Pancreas (tissue), 10 donors: ENCODE measurements at regions not wholly inside any gene's neighbourhood (a gene's known extent, or its start where the extent isn't known, plus 50 kb on each side); places are given as distances from the start of the nearest gene placed in this dataset.

ENCODE experiments used
- ATAC-seq, 4 donors: fragments of 200-7000 bp; cut with Tn5 transposase; one replicate each; pipeline versions ENCODE4 v1.8.0 to v1.9.1; 2020; ENCODE audit warnings: mild to moderate bottlenecking in 4 of 4, moderate library complexity in 4 of 4
- DNase-seq, 6 donors: peaks; one replicate each; pipeline ENCODE4 v3.0.0-alpha.2; 2020
- FAIRE-seq: peaks from 2 replicates; lab custom pipeline; 2012; peaks lifted over from hg19 to GRCh38; lab: Jason Lieb, UNC
- H3K27ac ChIP-seq, 4 donors: fragments of 200-600 bp; sonication (generic); 1 replicate in 3 of 4; 2 replicates in 1 of 4; pipeline versions ENCODE4 v1.5.0 to v1.8.0; 2020
- H3K27me3 ChIP-seq, 4 donors: fragments of 200-600 bp; one replicate each; pipeline ENCODE4 v1.8.0; 2021
- H3K36me3 ChIP-seq, 3 donors: fragments of 200-600 bp; sonication (generic) in 1 of 3; one replicate each; pipeline versions ENCODE4 v1.5.0 to v1.8.0; 2020 to 2021
- H3K4me1 ChIP-seq, 3 donors: fragments of 200-600 bp; one replicate each; pipeline ENCODE4 v1.8.0; 2021
- H3K4me3 ChIP-seq, 4 donors: fragments of 200-600 bp; sonication (generic) in 2 of 4; one replicate each; pipeline versions ENCODE4 v1.5.0 to v1.8.0; 2020 to 2021
- H3K9me3 ChIP-seq, 4 donors: fragments of 200-600 bp; one replicate each; pipeline ENCODE4 v1.8.0; 2021
- WGBS, 2 donors: extraction: QIAGEN DNeasy Blood & Tissue Kit; methylation state at CpG; one replicate each; pipeline ENCODE4 v1.1.7; 2013; 5-methylcytosine and 5-hydroxymethylcytosine counted together
- intact Hi-C, 3 donors: fragments of 100-400 bp; cut with DNase I; formaldehyde crosslinking; loops; one replicate each; pipeline versions ENCODE4 v1.11.1 to v1.14.2; 2022
- TF ChIP-seq, protein P1 (sequence below), 4 donors: fragments of 200-600 bp; sonication (generic) in 3 of 4; IDR thresholded peaks; one replicate each; pipeline versions ENCODE4 v1.5.0 to v1.8.0; 2021; ENCODE audit warnings: antibody characterized with exemption in 4 of 4
- donor health status: healthy with polysubstance abuse.
- donor health status: DM: no; HTN: no; CAD: no; lungs with moderate emphysema.
- donor health status: DM: no; HTN: no; CAD: no.
- donor health status: control.
- donor health status: control.
- donor health status: Bipolar disorder and iron deficiency.
- donor health status: DM: yes; HTN: yes; CAD: no.
- donor health status: DM: no; HTN: no; CAD: no.
- donor health status: DM: no; HTN: no; CAD: no.
- donor health status: DM: yes; HTN: yes; CAD: no.

DNA sequence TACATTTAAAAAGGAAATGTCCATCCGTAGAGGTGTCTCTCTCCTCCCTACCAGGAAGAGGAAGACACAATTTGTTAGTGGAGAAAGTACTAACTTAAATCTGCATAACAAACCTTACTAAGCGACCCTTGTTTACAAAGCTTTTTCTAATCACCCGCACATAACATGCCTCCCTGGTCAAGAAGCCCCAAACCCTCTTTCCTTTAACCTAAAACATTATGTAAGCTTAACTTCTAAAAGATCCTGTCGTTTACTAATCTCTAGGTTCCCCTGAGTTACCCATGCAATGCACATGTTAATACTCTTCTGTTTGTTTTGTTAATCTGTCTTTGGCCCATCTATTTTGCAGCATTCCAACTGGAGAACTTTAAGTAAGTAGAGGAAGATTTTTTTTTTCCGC, 630.3 kb upstream of the NRXN1 start:
- TF ChIP-seq, protein P1, sequence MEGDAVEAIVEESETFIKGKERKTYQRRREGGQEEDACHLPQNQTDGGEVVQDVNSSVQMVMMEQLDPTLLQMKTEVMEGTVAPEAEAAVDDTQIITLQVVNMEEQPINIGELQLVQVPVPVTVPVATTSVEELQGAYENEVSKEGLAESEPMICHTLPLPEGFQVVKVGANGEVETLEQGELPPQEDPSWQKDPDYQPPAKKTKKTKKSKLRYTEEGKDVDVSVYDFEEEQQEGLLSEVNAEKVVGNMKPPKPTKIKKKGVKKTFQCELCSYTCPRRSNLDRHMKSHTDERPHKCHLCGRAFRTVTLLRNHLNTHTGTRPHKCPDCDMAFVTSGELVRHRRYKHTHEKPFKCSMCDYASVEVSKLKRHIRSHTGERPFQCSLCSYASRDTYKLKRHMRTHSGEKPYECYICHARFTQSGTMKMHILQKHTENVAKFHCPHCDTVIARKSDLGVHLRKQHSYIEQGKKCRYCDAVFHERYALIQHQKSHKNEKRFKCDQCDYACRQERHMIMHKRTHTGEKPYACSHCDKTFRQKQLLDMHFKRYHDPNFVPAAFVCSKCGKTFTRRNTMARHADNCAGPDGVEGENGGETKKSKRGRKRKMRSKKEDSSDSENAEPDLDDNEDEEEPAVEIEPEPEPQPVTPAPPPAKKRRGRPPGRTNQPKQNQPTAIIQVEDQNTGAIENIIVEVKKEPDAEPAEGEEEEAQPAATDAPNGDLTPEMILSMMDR (IDR thresholded peaks at IDR 0.05): no peak
- whole genome bisulfite sequencing, 2 donors: 64 to 69% methylated on average over 5 of the region's 5 CpGs
- H3K27me3 ChIP-seq: peaks cover 0 to 3% (median 0%) of the 10 kb centered on the region in 4 donors
- H3K27ac ChIP-seq: no peak overlapping the region
- no peaks in the 10 kb centered on the region for H3K4me1 ChIP-seq
- no peak overlapping the region for H3K4me3 ChIP-seq
- H3K9me3 ChIP-seq: no peaks in the 10 kb centered on the region
- DNase-seq: no peak
- no peak for FAIRE-seq
- ATAC-seq: no peak
- H3K36me3 ChIP-seq: no peaks in the 10 kb centered on the region
- intact Hi-C loops: no loop called here

DNA sequence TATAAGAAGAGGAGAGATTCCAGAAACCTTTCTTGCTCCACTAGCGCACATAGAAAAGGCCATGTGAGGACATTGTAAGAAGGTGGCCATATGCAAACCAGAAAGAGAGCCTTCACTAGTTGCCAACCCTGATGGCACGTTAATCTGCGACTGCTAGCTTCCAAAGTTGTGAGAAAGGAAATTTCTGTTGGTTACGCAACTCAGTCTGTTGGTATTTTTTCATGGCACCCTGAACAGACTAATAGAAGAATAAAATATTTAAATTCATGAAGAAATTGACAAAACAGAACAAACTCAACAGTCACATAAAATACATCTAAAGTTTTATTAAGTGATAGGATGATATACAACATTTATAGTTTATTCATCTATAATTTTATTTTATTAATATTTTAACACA, 625.9 kb upstream of the NRXN1 start:
- DNase-seq: no peak
- H3K4me3 ChIP-seq: no peak overlapping the region
- WGBS, 2 donors: 85 to 92% methylated on average over 4 of the region's 4 CpGs
- no peak for ATAC-seq
- no peaks in the 10 kb centered on the region for H3K36me3 ChIP-seq
- H3K27ac ChIP-seq: no peak overlapping the region
- no peaks in the 10 kb centered on the region for H3K4me1 ChIP-seq
- peaks cover 0 to 3% (median 0%) of the 10 kb centered on the region in 4 donors for H3K27me3 ChIP-seq
- FAIRE-seq: no peak
- TF ChIP-seq, protein P1 (IDR thresholded peaks at IDR 0.05): no peak
- intact Hi-C loops: no loop called here
- no peaks in the 10 kb centered on the region for H3K9me3 ChIP-seq

DNA sequence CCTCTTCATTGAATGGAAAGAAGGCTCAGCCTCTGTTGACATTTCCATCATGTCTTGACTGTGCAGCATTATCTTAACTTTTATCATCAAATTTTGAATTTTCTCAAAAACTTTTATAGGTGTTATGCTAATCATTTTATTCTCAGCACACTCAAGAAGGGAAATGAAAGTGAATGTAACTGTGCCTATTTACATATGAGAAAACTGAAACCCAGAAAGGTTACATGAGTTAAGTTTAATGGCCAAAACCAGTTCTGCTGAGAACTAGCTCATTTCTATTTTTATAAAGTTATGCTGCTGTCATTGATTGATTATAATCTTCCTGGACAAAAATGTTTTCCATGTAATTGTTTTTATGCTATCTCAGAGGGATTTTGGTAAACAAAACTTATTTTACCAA, 618.8 kb upstream of the NRXN1 start:
- Histone ChIP-seq H3K4me3 (no peak overlapping the region), H3K36me3 (no peaks in the 10 kb centered on the region), H3K4me1 (no peaks in the 10 kb centered on the region), H3K27me3 (peaks cover 0 to 7% (median 0%) of the 10 kb centered on the region in 4 donors), H3K27ac (no peak overlapping the region), H3K9me3 (no peaks in the 10 kb centered on the region)
- TF ChIP-seq, protein P1 (IDR thresholded peaks at IDR 0.05): no peak
- no peak for ATAC-seq
- intact Hi-C loops: no loop called here
- FAIRE-seq: no peak
- DNase-seq: no peak

DNA sequence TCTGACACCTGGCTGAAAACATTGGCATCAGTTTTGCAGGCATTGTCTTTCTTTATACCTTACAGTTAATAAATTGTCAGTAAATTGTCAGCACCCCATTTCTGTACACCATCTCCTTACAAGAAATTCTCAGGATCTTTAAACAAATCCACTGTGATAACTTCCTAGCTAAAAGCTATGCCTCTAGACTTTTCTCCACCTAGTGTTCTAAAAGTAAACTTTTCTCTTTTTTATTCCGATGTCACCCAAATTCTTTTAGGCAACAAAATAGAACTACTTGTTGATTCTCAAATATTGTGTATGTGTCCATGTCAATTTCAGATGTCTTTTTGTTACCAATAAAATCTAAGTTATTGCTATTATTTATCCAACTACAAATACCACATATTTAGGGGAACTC, 617.4 kb upstream of the NRXN1 start:
- Histone ChIP-seq H3K27me3 (peaks cover 0 to 7% (median 0%) of the 10 kb centered on the region in 4 donors), H3K36me3 (no peaks in the 10 kb centered on the region), H3K9me3 (no peaks in the 10 kb centered on the region), H3K4me1 (no peaks in the 10 kb centered on the region), H3K4me3 (no peak overlapping the region), H3K27ac (no peak overlapping the region)
- 53 to 78% methylated on average over 1 of the region's 1 CpG for WGBS, 2 donors
- intact Hi-C loops: no loop called here
- no peak for ATAC-seq
- FAIRE-seq: no peak
- no peak for DNase-seq
- TF ChIP-seq, protein P1 (IDR thresholded peaks at IDR 0.05): no peak

DNA sequence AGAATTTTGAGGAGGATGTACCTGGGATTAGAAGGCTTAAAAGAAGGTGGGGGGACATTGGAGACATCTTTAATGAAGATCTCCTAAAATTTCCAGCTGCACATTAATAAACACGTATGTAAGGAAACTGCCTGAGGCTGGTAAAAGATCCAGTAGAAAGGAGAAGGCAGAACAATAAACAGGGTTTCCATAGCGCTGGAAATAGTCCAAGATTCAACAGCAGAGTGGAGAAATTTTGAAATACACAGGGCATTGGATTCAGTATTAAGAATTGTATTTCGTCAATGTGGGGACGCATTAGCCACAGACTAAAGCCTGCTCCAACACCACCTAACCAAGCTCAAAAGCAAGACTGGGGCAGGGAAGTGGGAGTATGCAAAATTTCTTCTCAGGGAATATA, 606.9 kb upstream of the NRXN1 start:
- no peak for DNase-seq
- no peak for ATAC-seq
- H3K4me3 ChIP-seq: no peak overlapping the region
- TF ChIP-seq, protein P1 (IDR thresholded peaks at IDR 0.05): no peak
- intact Hi-C loops: no loop called here
- H3K9me3 ChIP-seq: no peaks in the 10 kb centered on the region
- H3K36me3 ChIP-seq: no peaks in the 10 kb centered on the region
- 56 to 73% methylated on average over 4 of the region's 4 CpGs for WGBS, 2 donors
- no peaks in the 10 kb centered on the region for H3K27me3 ChIP-seq
- no peak overlapping the region for H3K27ac ChIP-seq
- no peak for FAIRE-seq
- H3K4me1 ChIP-seq: no peaks in the 10 kb centered on the region
